ENCODE measurements at regions not wholly inside any gene's neighbourhood (a gene's known extent, or its start where the extent isn't known, plus 50 kb on each side); places are given as distances from the start of the nearest gene placed in this dataset.

DNA sequence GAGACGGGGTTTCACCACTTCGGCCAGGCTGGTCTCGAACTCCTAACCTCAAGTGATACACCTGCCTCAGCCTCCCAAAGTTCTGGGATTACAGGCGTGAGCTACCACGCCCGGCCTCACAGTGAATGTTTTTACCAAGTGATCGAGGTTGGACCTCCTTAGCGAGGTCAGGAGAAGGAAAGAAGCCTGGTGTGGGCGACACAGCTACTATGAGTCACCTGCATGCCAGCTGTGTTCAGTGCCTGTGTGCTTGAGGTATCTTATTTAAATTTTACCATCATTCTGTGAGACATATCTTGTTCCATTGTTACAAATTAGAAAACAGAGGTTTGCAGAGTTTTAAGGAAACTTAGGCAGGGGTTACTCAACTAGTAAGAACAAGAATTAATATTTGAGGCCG lies 174.8 kb upstream of the DYNLRB2 start:
- TF ChIP-seq, protein P1, sequence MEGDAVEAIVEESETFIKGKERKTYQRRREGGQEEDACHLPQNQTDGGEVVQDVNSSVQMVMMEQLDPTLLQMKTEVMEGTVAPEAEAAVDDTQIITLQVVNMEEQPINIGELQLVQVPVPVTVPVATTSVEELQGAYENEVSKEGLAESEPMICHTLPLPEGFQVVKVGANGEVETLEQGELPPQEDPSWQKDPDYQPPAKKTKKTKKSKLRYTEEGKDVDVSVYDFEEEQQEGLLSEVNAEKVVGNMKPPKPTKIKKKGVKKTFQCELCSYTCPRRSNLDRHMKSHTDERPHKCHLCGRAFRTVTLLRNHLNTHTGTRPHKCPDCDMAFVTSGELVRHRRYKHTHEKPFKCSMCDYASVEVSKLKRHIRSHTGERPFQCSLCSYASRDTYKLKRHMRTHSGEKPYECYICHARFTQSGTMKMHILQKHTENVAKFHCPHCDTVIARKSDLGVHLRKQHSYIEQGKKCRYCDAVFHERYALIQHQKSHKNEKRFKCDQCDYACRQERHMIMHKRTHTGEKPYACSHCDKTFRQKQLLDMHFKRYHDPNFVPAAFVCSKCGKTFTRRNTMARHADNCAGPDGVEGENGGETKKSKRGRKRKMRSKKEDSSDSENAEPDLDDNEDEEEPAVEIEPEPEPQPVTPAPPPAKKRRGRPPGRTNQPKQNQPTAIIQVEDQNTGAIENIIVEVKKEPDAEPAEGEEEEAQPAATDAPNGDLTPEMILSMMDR (IDR thresholded peaks at IDR 0.05; ENCODE audit: low read depth, low read length), result no peak
- no peak for DNase-seq (ENCODE audit: extremely low read depth, low read depth)

DNA sequence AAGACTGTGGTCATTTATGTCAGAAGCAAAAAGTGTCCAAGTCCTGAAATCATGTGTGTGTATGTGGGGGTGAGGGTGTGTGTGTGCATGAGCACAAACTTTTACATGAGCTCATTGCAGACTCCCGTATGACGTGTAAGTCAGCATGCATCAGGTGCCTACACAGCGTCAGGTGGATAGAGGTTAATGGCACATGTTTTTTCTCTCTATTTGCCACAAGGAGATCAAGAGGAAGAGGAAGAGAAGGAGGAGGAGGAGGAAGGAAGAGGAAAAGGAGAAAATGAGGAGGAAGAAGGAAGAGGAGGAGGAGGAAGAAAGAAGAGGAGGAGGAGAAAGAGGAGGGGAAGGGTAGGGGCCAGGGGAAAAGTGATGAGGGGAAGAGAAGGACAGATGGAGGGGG lies 178.0 kb upstream of the DYNLRB2 start:
- TF ChIP-seq, protein P1 (IDR thresholded peaks at IDR 0.05; ENCODE audit: low read depth, low read length), result no peak
- DNase-seq (ENCODE audit: extremely low read depth, low read depth), result no peak

DNA sequence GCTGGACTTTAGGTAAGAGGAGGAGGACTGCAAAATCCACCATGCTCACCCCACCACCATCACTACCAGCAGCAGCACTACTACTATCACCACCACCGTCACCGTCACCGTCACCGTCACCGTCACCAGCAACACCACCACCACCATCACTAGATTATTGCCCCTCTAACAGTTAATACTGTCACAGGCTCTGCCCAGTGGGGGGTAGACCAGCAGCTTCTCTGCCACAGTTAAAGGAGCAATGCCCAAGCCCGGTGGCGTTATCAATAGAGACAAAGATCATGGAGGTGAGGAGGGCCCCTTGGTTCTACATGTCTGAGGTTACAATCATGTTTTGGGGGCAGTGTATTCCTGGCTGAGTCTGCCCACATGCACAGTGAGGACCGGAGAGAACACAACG lies 184.4 kb upstream of the DYNLRB2 start:
- no peak for DNase-seq (ENCODE audit: extremely low read depth, low read depth)
- TF ChIP-seq, protein P1 (IDR thresholded peaks at IDR 0.05; ENCODE audit: low read depth, low read length), result no peak

DNA sequence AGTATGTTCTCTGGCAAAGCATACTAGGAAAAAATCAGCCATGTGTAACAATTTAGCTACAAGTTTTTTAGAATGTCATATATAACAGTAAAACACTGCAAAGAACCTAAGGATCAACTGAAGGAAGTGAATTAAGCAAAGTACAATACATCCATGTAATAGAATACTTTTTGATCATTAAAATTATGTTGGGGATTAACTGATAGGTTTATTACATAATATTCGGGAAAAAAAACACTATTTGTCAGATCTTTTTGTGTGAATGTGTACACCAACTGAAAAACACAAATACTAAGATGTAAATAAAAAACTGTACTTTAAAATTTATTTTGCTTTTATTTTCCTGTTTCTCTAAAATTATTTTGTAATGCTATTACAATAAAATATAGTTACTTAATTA lies 185.5 kb upstream of the DYNLRB2 start:
- TF ChIP-seq, protein P1 (IDR thresholded peaks at IDR 0.05; ENCODE audit: low read depth, low read length), result no peak
- DNase-seq (ENCODE audit: extremely low read depth, low read depth), result no peak

DNA sequence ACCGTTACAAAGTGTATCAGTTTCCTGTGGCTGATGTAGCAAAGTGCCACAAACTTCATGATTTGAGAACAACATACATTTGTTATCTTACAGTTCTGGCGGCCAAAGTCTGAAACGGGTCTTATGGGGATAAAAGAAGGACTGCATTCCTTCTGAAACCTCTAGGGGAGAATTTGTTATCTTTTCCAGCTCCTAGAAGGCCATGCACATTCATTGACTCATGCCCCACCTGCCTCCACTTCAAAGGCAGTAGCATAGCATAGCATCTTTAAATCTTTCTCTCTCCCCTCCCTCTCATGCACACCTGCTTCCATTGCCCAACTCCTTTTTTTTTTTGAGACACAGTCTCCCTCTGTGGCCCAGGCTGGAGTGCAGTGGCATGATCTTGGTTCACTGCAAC lies 190.7 kb upstream of the DYNLRB2 start:
- TF ChIP-seq, protein P1 (IDR thresholded peaks at IDR 0.05; ENCODE audit: low read depth, low read length), result no peak

DNA sequence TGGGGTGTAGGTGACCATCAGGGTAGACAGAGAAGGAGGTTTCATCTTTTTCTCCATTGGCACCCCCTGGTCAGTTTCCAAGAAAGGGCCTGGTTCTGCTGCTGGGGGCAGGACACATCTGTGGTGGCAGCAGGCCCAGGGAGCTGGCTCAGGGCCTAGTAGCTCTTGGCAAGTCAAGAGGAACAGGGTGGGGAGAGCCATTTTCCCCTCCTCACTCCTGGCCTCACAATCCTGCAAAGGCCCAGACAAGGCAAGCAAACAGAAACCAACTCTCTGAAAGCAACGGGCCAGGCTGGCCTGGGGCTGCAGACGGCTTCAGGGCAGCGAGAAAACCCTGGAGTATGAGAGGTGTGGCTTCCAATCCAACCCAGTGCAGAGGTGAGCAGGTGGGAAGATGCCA lies 192.9 kb upstream of the DYNLRB2 start:
- TF ChIP-seq, protein P1 (IDR thresholded peaks at IDR 0.05; ENCODE audit: low read depth, low read length), result no peak
- DNase-seq (ENCODE audit: extremely low read depth, low read depth), result no peak

More for the DNA sequence above, 190.7 kb upstream of the DYNLRB2 start:
- no peak for DNase-seq (ENCODE audit: extremely low read depth, low read depth)

GRCh38 chr16:80347002-80347401 lies 193.8 kb upstream of the DYNLRB2 start:
- DNase-seq (ENCODE audit: extremely low read depth, low read depth), result no peak
- TF ChIP-seq, protein P1 (IDR thresholded peaks at IDR 0.05; ENCODE audit: low read depth, low read length), result no peak
